ENCODE measurements at regions not wholly inside any gene's neighbourhood (a gene's known extent, or its start where the extent isn't known, plus 50 kb on each side); places are given as distances from the start of the nearest gene placed in this dataset.

DNA sequence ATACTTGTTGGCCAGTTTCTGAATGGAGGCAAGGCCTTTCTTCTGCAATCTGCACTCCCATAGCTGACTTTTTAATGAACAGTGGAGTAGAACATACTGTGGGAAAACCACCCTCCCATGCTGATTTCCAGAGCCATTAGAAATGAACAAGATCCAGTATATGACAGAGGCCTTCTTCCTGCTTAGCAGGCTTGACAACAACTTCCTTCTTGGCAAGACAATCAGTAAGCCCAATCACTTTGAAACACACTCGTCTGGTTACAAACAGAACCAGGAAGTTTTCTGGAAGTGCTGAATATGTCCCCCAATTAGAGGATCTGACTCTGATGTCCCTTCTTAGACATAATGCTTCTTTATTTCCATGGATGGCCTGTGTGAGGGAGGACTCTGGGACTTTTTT lies 103.4 kb downstream of the SAMD9 start:
- TF ChIP-seq, protein P1, sequence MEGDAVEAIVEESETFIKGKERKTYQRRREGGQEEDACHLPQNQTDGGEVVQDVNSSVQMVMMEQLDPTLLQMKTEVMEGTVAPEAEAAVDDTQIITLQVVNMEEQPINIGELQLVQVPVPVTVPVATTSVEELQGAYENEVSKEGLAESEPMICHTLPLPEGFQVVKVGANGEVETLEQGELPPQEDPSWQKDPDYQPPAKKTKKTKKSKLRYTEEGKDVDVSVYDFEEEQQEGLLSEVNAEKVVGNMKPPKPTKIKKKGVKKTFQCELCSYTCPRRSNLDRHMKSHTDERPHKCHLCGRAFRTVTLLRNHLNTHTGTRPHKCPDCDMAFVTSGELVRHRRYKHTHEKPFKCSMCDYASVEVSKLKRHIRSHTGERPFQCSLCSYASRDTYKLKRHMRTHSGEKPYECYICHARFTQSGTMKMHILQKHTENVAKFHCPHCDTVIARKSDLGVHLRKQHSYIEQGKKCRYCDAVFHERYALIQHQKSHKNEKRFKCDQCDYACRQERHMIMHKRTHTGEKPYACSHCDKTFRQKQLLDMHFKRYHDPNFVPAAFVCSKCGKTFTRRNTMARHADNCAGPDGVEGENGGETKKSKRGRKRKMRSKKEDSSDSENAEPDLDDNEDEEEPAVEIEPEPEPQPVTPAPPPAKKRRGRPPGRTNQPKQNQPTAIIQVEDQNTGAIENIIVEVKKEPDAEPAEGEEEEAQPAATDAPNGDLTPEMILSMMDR (IDR thresholded peaks at IDR 0.05): no peak
- TF ChIP-seq POLR2A (IDR thresholded peaks at IDR 0.05): no peak
